Fibroblast of mammary gland (primary cell): ENCODE measurements at regions not wholly inside any gene's neighbourhood (a gene's known extent, or its start where the extent isn't known, plus 50 kb on each side); places are given as distances from the start of the nearest gene placed in this dataset.

ENCODE experiments used
- DNase-seq: peaks from one replicate; pipeline ENCODE4 v3.0.0-alpha.2; 2010; ENCODE audit warnings: low read depth
- H3K4me3 ChIP-seq: 2 replicates; pipeline ENCODE4 v1.5.1; 2011; ENCODE audit warnings: low read depth, mild to moderate bottlenecking, low read length, moderate library complexity; ENCODE audit not compliant: control insufficient read depth
- CTCF ChIP-seq: conservative IDR thresholded peaks from 2 replicates; pipeline ENCODE4 v1.5.1; 2011; ENCODE audit warnings: low read depth, low read length, inconsistent platforms; ENCODE audit not compliant: control insufficient read depth, insufficient read depth

- TF ChIP-seq CTCF, result no peak
- DNase-seq, result peak; percentile 69
- H3K4me3 ChIP-seq, result no peak overlapping the region
Observed at GRCh38 chrX:39859991-39860861, 237.5 kb downstream of the BCOR start.

GRCh38 chrX:39862963-39863362 lies 234.8 kb downstream of the BCOR start:
- H3K4me3 ChIP-seq, result no peak overlapping the region
- TF ChIP-seq CTCF, result no peak
- DNase-seq, result no peak

DNA sequence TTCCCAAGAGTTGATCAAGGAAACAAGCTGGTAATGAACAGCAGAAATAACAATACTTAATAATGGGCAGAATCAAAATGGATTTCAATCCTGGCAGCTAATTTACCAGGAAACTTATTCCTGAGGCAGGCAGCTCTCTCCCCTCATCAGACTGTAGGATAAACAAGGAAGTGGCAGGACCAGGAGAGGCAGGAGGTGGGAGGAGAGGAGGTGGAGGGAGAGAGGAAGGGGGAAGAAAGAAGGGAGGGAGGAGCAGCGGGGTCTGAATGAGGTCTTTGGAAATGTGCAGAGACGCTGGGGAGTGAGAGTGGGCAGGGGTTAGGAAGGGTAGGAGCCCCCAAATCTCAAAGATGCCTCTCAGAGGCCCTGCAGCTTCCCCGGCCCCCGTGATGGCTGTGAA lies 231.5 kb downstream of the BCOR start:
- no peak for DNase-seq
- no peak for TF ChIP-seq CTCF

GRCh38 chrX:39869846-39870601 lies 227.7 kb downstream of the BCOR start:
- TF ChIP-seq CTCF, result no peak
- no peak overlapping the region for H3K4me3 ChIP-seq
- peak; percentile 55 for DNase-seq

More for the DNA sequence above, 231.5 kb downstream of the BCOR start:
- no peak overlapping the region for H3K4me3 ChIP-seq

DNA sequence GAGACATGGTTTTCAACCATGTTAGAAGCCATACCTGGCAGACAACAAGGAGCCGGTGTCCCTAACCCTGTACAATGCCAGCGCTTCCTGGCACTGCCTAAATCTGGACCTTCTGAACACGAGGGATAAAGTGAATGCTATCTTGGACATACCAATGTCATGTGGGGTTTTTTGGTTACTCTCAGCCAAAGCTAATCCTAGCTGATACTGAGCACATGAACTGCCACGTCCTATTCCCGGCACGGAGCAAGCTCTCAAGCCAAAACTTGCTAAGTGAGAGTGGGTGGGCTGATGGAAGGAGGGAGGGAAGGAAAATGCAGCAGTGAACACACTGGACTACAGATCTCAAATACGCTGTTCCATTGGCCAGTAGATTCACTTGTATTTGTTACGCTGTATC lies 226.1 kb downstream of the BCOR start:
- no peak for DNase-seq
- no peak overlapping the region for H3K4me3 ChIP-seq
- TF ChIP-seq CTCF, result no peak

GRCh38 chrX:39873117-39873516 lies 224.6 kb downstream of the BCOR start:
- no peak overlapping the region for H3K4me3 ChIP-seq
- no peak for TF ChIP-seq CTCF
- no peak for DNase-seq
